Liver (tissue), 8 donors: ENCODE measurements at regions not wholly inside any gene's neighbourhood (a gene's known extent, or its start where the extent isn't known, plus 50 kb on each side); places are given as distances from the start of the nearest gene placed in this dataset.

Source experiments
- DNase-seq: peaks from one replicate; pipeline ENCODE4 v3.0.0-alpha.2; 2017; ENCODE audit warnings: low spot score
- H3K27ac ChIP-seq, 2 donors: one replicate each; pipeline ENCODE4 v1.7.0; 2013; ENCODE audit warnings: inconsistent platforms in 2 of 2, low read length in 2 of 2, control low read depth in 1 of 2, low read depth in 1 of 2, mild to moderate bottlenecking in 1 of 2
- H3K27me3 ChIP-seq, 4 donors: one replicate each; pipeline versions ENCODE4 v1.6.1 to v1.7.0; 2013; ENCODE audit warnings: low read length in 3 of 4, inconsistent platforms in 1 of 4, mild to moderate bottlenecking in 1 of 4, moderate library complexity in 1 of 4; ENCODE audit not compliant: control insufficient read depth in 4 of 4, insufficient read depth in 4 of 4
- H3K36me3 ChIP-seq, 4 donors: one replicate each; pipeline versions ENCODE4 v1.6.1 to v1.7.0; 2013; ENCODE audit warnings: low read length in 3 of 4, mild to moderate bottlenecking in 3 of 4, low read depth in 1 of 4, moderate library complexity in 1 of 4; ENCODE audit not compliant: control insufficient read depth in 4 of 4, insufficient read depth in 3 of 4
- H3K4me1 ChIP-seq, 4 donors: one replicate each; pipeline versions ENCODE4 v1.6.1 to v1.7.0; 2013; ENCODE audit warnings: low read length in 3 of 4, mild to moderate bottlenecking in 3 of 4, moderate library complexity in 1 of 4; ENCODE audit not compliant: control insufficient read depth in 4 of 4, insufficient read depth in 4 of 4
- H3K4me3 ChIP-seq, 3 donors: one replicate each; pipeline versions ENCODE4 v1.6.1 to v1.7.0; 2013; ENCODE audit warnings: low read length in 3 of 3, control low read depth in 1 of 3, low read depth in 1 of 3, mild to moderate bottlenecking in 1 of 3
- H3K9ac ChIP-seq, 2 donors: one replicate each; pipeline ENCODE4 v1.7.0; 2013; ENCODE audit warnings: low read length in 2 of 2, mild to moderate bottlenecking in 2 of 2, moderate library complexity in 2 of 2, control low read depth in 1 of 2, low read depth in 1 of 2
- H3K9me3 ChIP-seq, 4 donors: one replicate each; pipeline versions ENCODE4 v1.6.1 to v1.7.0; 2013; ENCODE audit warnings: low read length in 3 of 4; ENCODE audit not compliant: control insufficient read depth in 4 of 4
- CTCF ChIP-seq: fragments of 150-350 bp; IDR thresholded peaks from 2 replicates; pipeline ENCODE4 v1.5.1; 2017; ENCODE audit warnings: improper control_type of control experiment, low read depth, low read length; ENCODE audit not compliant: missing input control
- FOXA1 ChIP-seq: IDR thresholded peaks from 2 replicates; pipeline ENCODE4 v1.6.1; 2016; ENCODE audit warnings: antibody characterized with exemption
- FOXA2 ChIP-seq: IDR thresholded peaks from 2 replicates; pipeline ENCODE4 v1.6.1; 2016; ENCODE audit warnings: antibody characterized with exemption
- GABPA ChIP-seq, 2 donors: IDR thresholded peaks in 1 of 2; conservative IDR thresholded peaks in 1 of 2; 2 replicates each; pipeline ENCODE4 v1.6.1; 2016; ENCODE audit warnings: antibody characterized with exemption in 2 of 2, mild to moderate bottlenecking in 1 of 2, moderate library complexity in 1 of 2
- RAD21 ChIP-seq, 2 donors: IDR thresholded peaks; 2 replicates each; pipeline ENCODE4 v1.6.1; 2016; ENCODE audit warnings: antibody characterized with exemption in 2 of 2, mild to moderate bottlenecking in 2 of 2
- REST ChIP-seq: IDR thresholded peaks from 2 replicates; pipeline ENCODE4 v1.6.1; 2016; ENCODE audit warnings: antibody characterized with exemption, mild to moderate bottlenecking
- RXRA ChIP-seq, 2 donors: IDR thresholded peaks; 2 replicates each; pipeline ENCODE4 v1.6.1; 2017 to 2018; ENCODE audit warnings: antibody characterized with exemption in 2 of 2, mild to moderate bottlenecking in 1 of 2
- SP1 ChIP-seq: IDR thresholded peaks from 2 replicates; pipeline ENCODE4 v1.6.1; 2018; ENCODE audit warnings: antibody characterized with exemption, mild to moderate bottlenecking
- TAF1 ChIP-seq: conservative IDR thresholded peaks from 2 replicates; pipeline ENCODE4 v1.6.1; 2016; ENCODE audit warnings: antibody characterized with exemption, mild to moderate bottlenecking
- YY1 ChIP-seq: IDR thresholded peaks from 2 replicates; pipeline ENCODE4 v1.6.1; 2016; ENCODE audit warnings: antibody characterized with exemption, mild to moderate bottlenecking
- ZBTB33 ChIP-seq: IDR thresholded peaks from 2 replicates; pipeline ENCODE4 v1.6.1; 2016; ENCODE audit warnings: antibody characterized with exemption
- WGBS: extraction: QIAGEN DNeasy Blood & Tissue Kit; methylation state at CpG from one replicate; pipeline ENCODE4 v1.1.7; 2013; 5-methylcytosine and 5-hydroxymethylcytosine counted together
- donor health status: healthy.
- donor health status: healthy.
- donor health status: healthy.
- donor health status: healthy.
- donor health status: healthy.

- no peak for DNase-seq
- Histone ChIP-seq H3K36me3 (no peaks in the 10 kb centered on the region), H3K4me3 (no peak overlapping the region), H3K4me1 (no peaks in the 10 kb centered on the region), H3K27me3 (no peaks in the 10 kb centered on the region), H3K9me3 (peaks cover 3 to 11% (median 5%) of the 10 kb centered on the region in 4 donors), H3K9ac (no peak overlapping the region), H3K27ac (no peak overlapping the region)
- 68% methylated on average over 2 of the region's 2 CpGs for WGBS
- TF ChIP-seq ZBTB33 = no peak
- no peak for TF ChIP-seq GABPA (IDR thresholded peaks at IDR 0.05 in 1 of 2, conservative IDR thresholded peaks at IDR 0.05 in 1 of 2)
Measured at GRCh38 chr20:24863356-24863755, 85.7 kb upstream of the CST7 start.

GRCh38 chr20:24866008-24866407, 83.1 kb upstream of the CST7 start:
- no peaks in the 10 kb centered on the region for H3K27me3 ChIP-seq
- H3K9me3 ChIP-seq = peaks cover 3 to 11% (median 5%) of the 10 kb centered on the region in 4 donors
- H3K36me3 ChIP-seq = no peaks in the 10 kb centered on the region
- TF ChIP-seq FOXA2 = no peak
- TF ChIP-seq RAD21 (IDR thresholded peaks at IDR 0.05) = no peak
- H3K27ac ChIP-seq = no peak overlapping the region
- peak overlapping the region in 1 of 3 donors; percentile 35 for H3K4me3 ChIP-seq
- H3K9ac ChIP-seq = no peak overlapping the region
- DNase-seq = no peak
- 98% methylated on average over 1 of the region's 1 CpG for WGBS
- no peaks in the 10 kb centered on the region for H3K4me1 ChIP-seq

- Histone ChIP-seq H3K36me3 (no peaks in the 10 kb centered on the region), H3K4me1 (no peaks in the 10 kb centered on the region), H3K9ac (no peak overlapping the region), H3K27ac (no peak overlapping the region), H3K27me3 (no peaks in the 10 kb centered on the region), H3K9me3 (peaks cover 3 to 11% (median 5%) of the 10 kb centered on the region in 4 donors), H3K4me3 (no peak overlapping the region)
- DNase-seq = no peak
- WGBS = 95% methylated on average over 4 of the region's 4 CpGs
- TF ChIP-seq TAF1 (no peak), CTCF (no peak), RXRA (IDR thresholded peaks at IDR 0.05) (no peak), SP1 (no peak), FOXA1 (no peak), REST (no peak), YY1 (no peak)
Measured at GRCh38 chr20:24866742-24867141, 82.3 kb upstream of the CST7 start.
